GM12875 (cell line): ENCODE measurements at regions not wholly inside any gene's neighbourhood (a gene's known extent, or its start where the extent isn't known, plus 50 kb on each side); places are given as distances from the start of the nearest gene placed in this dataset.
"Not testable (repeated sequence)": the region's sequence is repeated elsewhere in the genome, so short reads cannot be mapped to it uniquely, and the experiment has no call there.

Experiments
- H3K4me3 ChIP-seq: one replicate; pipeline ENCODE4 v1.5.1; 2011; ENCODE audit warnings: low read depth, low read length, control low read depth
- CTCF ChIP-seq: IDR thresholded peaks from 2 replicates; pipeline ENCODE4 v1.5.1; 2011; ENCODE audit warnings: low read depth, mild to moderate bottlenecking, control low read depth, inconsistent platforms, low read length, moderate library complexity, borderline replicate concordance; ENCODE audit not compliant: insufficient read depth

GRCh38 chr15:92779874-92780273 is 120.2 kb upstream of the CHD2 start:
- no peak overlapping the region for H3K4me3 ChIP-seq
- TF ChIP-seq CTCF, result no peak

- no peak for TF ChIP-seq CTCF
These were observed 119.3 kb upstream of the CHD2 start for GRCh38 chr15:92780843-92781242.

DNA sequence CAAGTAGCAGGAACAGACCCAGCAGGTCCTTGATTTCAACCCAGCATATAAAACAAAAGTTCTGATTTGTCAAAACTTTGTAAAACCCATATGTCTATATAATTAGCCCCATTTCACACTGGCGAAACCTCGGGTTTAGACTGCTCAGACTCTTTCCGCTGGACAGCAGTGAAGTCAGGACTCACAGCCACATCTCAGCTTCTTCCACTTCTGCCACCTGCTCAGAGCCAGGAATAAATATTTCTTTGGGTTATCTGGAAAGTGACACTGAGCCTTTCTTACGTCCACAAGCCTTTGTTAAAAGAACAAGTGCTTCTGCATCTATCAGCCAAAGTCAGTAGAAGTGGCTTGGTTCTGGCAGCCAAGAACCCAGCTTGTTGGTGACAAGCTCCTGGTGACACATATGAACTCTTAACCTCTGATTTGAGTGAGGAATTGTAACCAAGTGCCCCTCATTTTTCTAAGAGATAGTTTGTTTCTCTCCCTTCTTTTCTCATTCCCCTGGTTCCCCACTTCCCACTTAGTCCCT is 118.1 kb upstream of the CHD2 start:
- no peak for TF ChIP-seq CTCF
- no peak overlapping the region for H3K4me3 ChIP-seq

More at GRCh38 chr15:92780843-92781242, 119.3 kb upstream of the CHD2 start:
- no peak overlapping the region for H3K4me3 ChIP-seq

DNA sequence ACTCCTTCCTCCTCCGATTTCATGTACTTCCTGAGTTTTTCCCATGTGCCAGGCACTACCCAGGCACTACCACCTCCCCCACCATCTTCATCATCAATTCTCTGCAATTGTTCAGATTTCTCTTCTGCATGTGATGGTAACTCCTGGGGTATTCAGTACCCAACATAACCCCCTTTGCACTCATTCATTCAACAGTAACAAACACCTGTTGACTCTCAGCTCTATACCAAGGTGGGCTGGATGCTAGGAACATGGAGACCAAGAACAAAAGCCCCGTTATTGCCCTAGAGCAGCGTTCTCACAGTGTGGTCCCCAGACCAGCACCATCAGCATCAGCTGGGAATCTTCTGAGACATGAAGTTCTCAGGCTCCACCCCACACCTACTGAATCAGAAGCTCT is 113.0 kb upstream of the CHD2 start:
- H3K4me3 ChIP-seq, result no peak overlapping the region
- no peak for TF ChIP-seq CTCF

GRCh38 chr15:92788196-92788595 is 111.9 kb upstream of the CHD2 start:
- no peak overlapping the region for H3K4me3 ChIP-seq
- no peak for TF ChIP-seq CTCF

DNA sequence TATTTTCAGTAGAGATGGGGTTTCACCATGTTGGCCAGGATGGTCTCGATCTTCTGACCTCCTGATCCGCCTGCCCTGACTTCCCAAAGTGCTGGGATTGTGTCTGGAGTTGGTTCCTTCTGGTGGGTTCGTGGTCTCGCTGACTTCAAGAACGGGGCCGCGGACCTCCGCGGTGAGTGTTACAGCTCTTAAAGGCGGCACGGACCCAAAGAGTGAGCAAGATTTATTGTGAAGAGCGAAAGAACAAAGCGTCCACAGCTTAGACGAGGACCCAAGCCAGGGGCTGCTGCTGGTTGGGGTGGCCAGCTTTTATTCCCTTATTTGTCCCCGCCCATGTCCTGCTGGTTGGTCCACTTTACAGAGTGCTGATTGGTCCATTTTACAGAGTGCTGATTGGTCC is 111.3 kb upstream of the CHD2 start:
- H3K4me3 ChIP-seq, result not testable (repeated sequence)

GRCh38 chr15:92796161-92796611 is 103.9 kb upstream of the CHD2 start:
- no peak for TF ChIP-seq CTCF
- H3K4me3 ChIP-seq, result no peak overlapping the region
